Left lung (tissue), 4 donors: ENCODE measurements at regions not wholly inside any gene's neighbourhood (a gene's known extent, or its start where the extent isn't known, plus 50 kb on each side); places are given as distances from the start of the nearest gene placed in this dataset.

Experiments
- ATAC-seq: fragments of 200-7000 bp; cut with Tn5 transposase; one replicate; pipeline ENCODE4 v1.9.1; 2020; ENCODE audit warnings: moderate library complexity
- DNase-seq, 4 donors: peaks; one replicate each; pipeline ENCODE4 v3.0.0-alpha.2; 2013 to 2020
- H3K27ac ChIP-seq, 2 donors: fragments of 200-600 bp; sonication (generic) in 1 of 2; one replicate each; pipeline versions ENCODE4 v1.5.0 to v1.8.0; 2020 to 2021
- H3K27me3 ChIP-seq, 2 donors: fragments of 200-600 bp; sonication (generic) in 1 of 2; one replicate each; pipeline versions ENCODE4 v1.5.0 to v1.8.0; 2020 to 2021
- H3K36me3 ChIP-seq, 2 donors: fragments of 200-600 bp; sonication (generic) in 1 of 2; one replicate each; pipeline versions ENCODE4 v1.5.0 to v1.8.0; 2020 to 2021
- H3K4me1 ChIP-seq, 2 donors: fragments of 200-600 bp; one replicate each; pipeline ENCODE4 v1.8.0; 2021
- H3K4me3 ChIP-seq, 2 donors: fragments of 200-600 bp; sonication (generic) in 1 of 2; one replicate each; pipeline versions ENCODE4 v1.5.0 to v1.8.0; 2020 to 2021; ENCODE audit warnings: mild to moderate bottlenecking in 1 of 2
- H3K9me3 ChIP-seq, 2 donors: fragments of 200-600 bp; sonication (generic) in 1 of 2; one replicate each; pipeline versions ENCODE4 v1.5.0 to v1.8.0; 2020 to 2021
- intact Hi-C, 2 donors: fragments of 100-400 bp; cut with DNase I; formaldehyde crosslinking; loops; one replicate each; pipeline versions ENCODE4 v1.11.2 to v1.14.2; 2022
- TF ChIP-seq, protein P1 (sequence below), 2 donors: fragments of 200-600 bp; sonication (generic) in 1 of 2; IDR thresholded peaks; one replicate each; pipeline versions ENCODE4 v1.5.0 to v1.8.0; 2021; ENCODE audit warnings: antibody characterized with exemption in 2 of 2
- donor health status: DM: no; HTN: yes; CAD: no.
- donor health status: DM: no; HTN: no; CAD: no.

DNA sequence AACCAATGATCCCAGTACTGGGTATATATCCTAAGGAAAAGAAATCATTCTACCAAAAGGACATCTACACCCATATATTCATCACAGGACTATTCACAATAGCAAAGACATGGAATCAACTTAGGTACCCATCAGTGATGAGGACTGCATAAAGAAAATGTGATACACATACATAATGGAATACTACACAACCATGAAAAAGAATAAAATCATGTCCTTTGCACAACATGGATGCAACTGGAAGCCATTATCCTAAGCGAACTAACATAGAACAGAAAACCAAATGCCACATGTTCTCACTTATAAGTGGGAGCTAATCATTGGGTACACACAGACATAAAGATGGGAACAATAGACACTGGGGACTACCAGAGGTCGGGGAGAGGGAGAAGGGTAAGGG lies 86.0 kb upstream of the LGR5 start:
- no peak for DNase-seq
- Histone ChIP-seq H3K36me3 (no peaks in the 10 kb centered on the region), H3K27ac (no peak overlapping the region), H3K4me3 (no peak overlapping the region), H3K9me3 (no peaks in the 10 kb centered on the region), H3K27me3 (no peaks in the 10 kb centered on the region), H3K4me1 (no peaks in the 10 kb centered on the region)
- no peak for ATAC-seq
- intact Hi-C loops, result no loop called here
- TF ChIP-seq, protein P1, sequence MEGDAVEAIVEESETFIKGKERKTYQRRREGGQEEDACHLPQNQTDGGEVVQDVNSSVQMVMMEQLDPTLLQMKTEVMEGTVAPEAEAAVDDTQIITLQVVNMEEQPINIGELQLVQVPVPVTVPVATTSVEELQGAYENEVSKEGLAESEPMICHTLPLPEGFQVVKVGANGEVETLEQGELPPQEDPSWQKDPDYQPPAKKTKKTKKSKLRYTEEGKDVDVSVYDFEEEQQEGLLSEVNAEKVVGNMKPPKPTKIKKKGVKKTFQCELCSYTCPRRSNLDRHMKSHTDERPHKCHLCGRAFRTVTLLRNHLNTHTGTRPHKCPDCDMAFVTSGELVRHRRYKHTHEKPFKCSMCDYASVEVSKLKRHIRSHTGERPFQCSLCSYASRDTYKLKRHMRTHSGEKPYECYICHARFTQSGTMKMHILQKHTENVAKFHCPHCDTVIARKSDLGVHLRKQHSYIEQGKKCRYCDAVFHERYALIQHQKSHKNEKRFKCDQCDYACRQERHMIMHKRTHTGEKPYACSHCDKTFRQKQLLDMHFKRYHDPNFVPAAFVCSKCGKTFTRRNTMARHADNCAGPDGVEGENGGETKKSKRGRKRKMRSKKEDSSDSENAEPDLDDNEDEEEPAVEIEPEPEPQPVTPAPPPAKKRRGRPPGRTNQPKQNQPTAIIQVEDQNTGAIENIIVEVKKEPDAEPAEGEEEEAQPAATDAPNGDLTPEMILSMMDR (IDR thresholded peaks at IDR 0.05), result no peak

DNA sequence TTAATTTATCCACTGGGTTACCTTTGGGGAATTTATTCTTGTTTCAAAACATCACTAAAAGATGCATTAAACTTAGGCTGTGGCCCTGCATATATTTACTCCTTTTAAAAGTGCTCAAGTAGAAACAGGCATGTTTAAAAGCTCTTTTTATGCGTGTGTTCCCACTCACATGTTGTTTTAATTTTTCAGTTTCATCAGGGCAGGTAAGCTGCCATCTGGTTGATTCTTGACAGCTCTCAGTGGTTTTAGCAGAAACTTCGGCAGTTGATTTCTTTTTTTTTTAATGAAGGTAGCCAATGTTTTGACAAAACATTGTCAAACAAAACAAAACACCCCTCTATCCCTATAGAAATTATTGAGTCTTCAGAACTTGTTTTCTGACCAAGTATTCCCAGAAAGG lies 89.6 kb upstream of the LGR5 start:
- ATAC-seq (no peak), DNase-seq (no peak)
- TF ChIP-seq, protein P1 (IDR thresholded peaks at IDR 0.05), result no peak

DNA sequence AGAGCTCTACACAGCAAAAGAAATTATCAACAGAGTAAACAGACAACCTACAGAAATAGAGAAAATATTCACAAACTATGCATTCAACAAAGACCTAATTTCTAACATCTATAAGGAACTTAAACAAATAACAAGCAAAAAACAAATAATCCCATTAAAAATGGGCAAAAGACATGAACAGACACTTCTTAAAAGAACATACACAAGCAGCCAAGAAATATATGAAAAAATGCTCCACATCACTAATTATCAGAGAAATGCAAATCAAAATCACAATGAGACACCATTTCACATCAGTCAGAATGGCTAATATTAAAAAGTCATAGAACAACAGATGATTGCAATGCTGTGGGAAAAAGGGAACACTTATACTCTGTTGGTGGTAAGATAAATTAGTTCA lies 100.7 kb upstream of the LGR5 start:
- H3K36me3 ChIP-seq, result no peaks in the 10 kb centered on the region
- no peaks in the 10 kb centered on the region for H3K27me3 ChIP-seq
- no peak overlapping the region for H3K4me3 ChIP-seq
- peaks cover 0 to 6% of the 10 kb centered on the region in 2 donors for H3K9me3 ChIP-seq
- DNase-seq (no peak), ATAC-seq (no peak)
- TF ChIP-seq, protein P1 (IDR thresholded peaks at IDR 0.05), result no peak
- no peaks in the 10 kb centered on the region for H3K4me1 ChIP-seq
- no peak overlapping the region for H3K27ac ChIP-seq
- intact Hi-C loops, result no loop called here

More for the DNA sequence above, 89.6 kb upstream of the LGR5 start:
- Histone ChIP-seq H3K4me1 (no peaks in the 10 kb centered on the region), H3K36me3 (no peaks in the 10 kb centered on the region), H3K27ac (no peak overlapping the region), H3K4me3 (no peak overlapping the region), H3K27me3 (no peaks in the 10 kb centered on the region), H3K9me3 (no peaks in the 10 kb centered on the region)
- intact Hi-C loops, result no loop called here

DNA sequence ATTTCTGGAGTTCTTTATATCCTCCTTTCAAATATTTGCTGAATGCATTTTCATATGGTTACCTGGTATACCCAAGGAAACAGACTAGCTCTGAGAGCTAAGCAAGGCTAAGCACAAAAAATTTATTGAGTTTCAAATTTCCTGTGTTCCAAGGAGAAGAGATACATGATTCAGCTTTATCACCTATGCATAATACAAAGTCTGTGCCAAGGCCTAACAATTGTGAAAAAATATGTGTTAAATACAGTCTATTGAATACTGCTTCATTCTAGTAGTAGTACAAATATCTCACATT lies 103.7 kb upstream of the LGR5 start:
- no peak for DNase-seq
- H3K4me1 ChIP-seq, result no peaks in the 10 kb centered on the region
- H3K27me3 ChIP-seq, result no peaks in the 10 kb centered on the region
- no peak overlapping the region for H3K4me3 ChIP-seq
- TF ChIP-seq, protein P1 (IDR thresholded peaks at IDR 0.05), result no peak
- intact Hi-C loops, result no loop called here
- peaks cover 0 to 5% of the 10 kb centered on the region in 2 donors for H3K9me3 ChIP-seq
- no peaks in the 10 kb centered on the region for H3K36me3 ChIP-seq
- H3K27ac ChIP-seq, result no peak overlapping the region
- ATAC-seq, result no peak

DNA sequence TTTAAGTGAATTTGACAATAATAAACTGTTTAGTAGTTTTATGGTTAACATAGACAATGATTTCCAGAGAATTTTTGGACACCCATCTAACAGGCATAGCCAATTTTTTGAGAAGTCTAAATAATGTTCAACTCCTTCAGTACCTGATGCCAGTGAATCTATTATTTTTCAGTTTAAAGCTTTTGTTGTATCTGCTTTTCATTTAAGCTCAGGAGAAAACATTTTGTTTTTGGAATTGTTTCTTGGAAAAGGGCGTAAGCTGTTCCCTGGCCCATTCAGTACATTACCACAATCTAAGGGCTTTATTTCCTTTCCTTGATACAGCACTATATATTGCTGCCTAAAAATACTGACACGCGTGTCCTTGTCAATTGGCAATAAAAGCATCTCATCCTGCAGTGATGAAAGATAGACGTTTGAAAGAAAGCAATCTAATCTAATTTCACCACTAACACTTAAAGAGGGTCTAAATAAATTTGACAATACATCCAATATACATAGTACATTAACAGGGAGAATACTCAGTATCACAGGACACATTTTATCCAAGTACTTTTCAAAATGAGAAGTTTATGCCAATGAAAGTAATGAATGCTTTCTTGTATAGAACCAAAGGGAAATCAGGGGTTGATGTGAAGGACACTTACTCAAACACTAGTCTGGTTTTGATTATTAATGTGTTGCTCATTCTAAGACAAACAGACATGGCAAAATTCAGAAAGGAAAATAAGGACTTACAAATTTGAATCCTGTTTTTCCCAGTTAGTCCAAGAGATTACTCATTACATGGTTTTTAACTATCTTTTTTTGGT lies 104.2 kb upstream of the LGR5 start:
- TF ChIP-seq, protein P1 (IDR thresholded peaks at IDR 0.05), result no peak
- no peaks in the 10 kb centered on the region for H3K36me3 ChIP-seq
- ATAC-seq (no peak), DNase-seq (no peak)
- H3K27me3 ChIP-seq, result no peaks in the 10 kb centered on the region
- no peak overlapping the region for H3K4me3 ChIP-seq
- no peak overlapping the region for H3K27ac ChIP-seq
- peaks cover 0 to 5% of the 10 kb centered on the region in 2 donors for H3K9me3 ChIP-seq
- H3K4me1 ChIP-seq, result no peaks in the 10 kb centered on the region
- intact Hi-C loops, result no loop called here
